ENCODE measurements at regions not wholly inside any gene's neighbourhood (a gene's known extent, or its start where the extent isn't known, plus 50 kb on each side); places are given as distances from the start of the nearest gene placed in this dataset.

DNA sequence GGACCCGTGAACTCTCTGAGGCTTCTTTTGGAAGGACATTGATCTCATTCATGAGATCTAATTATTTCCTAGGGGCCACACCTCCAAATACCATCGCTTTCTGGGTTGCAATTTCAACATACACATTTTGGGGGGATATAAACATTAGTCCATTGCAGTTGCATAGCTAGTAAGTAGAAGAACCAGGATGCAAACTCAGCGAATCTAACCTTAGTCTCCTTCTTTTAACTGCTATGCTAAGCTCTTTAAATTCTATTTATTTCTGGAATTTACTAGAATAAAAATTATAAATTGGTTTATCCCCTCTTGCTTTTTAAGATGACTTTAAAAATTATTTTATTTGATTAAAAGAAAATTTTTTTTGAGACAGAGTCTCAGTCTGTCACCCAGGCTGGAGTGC lies 232.5 kb upstream of the EEF2KMT start:
- DNase-seq (ENCODE audit: extremely low spot score in 2 of 2) = no peak
- H3K4me3 ChIP-seq = no peak overlapping the region
- H3K9me3 ChIP-seq = no peaks in the 10 kb centered on the region
- no peaks in the 10 kb centered on the region for H3K4me1 ChIP-seq
- H3K36me3 ChIP-seq = no peaks in the 10 kb centered on the region
- H3K27me3 ChIP-seq = no peaks in the 10 kb centered on the region
- no peak overlapping the region for H3K27ac ChIP-seq
- intact Hi-C loops (cut with DNase I) = no loop called here
- TF ChIP-seq POLR2AphosphoS5 (IDR thresholded peaks at IDR 0.05; ENCODE audit: insufficient read depth in 1 of 2, low read depth in 1 of 2) (no peak), POLR2A (IDR thresholded peaks at IDR 0.05) (no peak)
- TF ChIP-seq, protein P1, sequence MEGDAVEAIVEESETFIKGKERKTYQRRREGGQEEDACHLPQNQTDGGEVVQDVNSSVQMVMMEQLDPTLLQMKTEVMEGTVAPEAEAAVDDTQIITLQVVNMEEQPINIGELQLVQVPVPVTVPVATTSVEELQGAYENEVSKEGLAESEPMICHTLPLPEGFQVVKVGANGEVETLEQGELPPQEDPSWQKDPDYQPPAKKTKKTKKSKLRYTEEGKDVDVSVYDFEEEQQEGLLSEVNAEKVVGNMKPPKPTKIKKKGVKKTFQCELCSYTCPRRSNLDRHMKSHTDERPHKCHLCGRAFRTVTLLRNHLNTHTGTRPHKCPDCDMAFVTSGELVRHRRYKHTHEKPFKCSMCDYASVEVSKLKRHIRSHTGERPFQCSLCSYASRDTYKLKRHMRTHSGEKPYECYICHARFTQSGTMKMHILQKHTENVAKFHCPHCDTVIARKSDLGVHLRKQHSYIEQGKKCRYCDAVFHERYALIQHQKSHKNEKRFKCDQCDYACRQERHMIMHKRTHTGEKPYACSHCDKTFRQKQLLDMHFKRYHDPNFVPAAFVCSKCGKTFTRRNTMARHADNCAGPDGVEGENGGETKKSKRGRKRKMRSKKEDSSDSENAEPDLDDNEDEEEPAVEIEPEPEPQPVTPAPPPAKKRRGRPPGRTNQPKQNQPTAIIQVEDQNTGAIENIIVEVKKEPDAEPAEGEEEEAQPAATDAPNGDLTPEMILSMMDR (IDR thresholded peaks at IDR 0.05) = no peak

DNA sequence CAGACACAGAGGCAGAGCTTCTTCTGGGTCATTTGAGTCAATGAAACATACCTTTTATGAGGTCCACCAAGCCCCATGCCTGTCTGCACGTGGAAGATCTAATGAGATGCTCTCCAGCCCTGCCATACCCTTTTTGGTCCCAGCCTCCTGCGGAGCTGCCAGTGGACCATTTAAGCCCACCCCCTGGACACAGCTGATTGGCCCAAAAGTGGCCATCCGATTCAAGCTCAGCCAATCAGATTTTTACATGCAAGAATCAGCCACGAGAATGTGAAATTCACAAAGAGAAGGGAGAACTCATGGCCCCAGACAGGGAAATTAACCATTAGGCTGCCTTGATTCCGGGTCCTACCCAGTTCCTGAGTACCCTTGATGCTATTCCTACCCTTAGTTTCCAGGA lies 231.0 kb upstream of the EEF2KMT start:
- Histone ChIP-seq H3K4me3 (no peak overlapping the region), H3K27ac (no peak overlapping the region), H3K36me3 (no peaks in the 10 kb centered on the region), H3K4me1 (no peaks in the 10 kb centered on the region), H3K27me3 (no peaks in the 10 kb centered on the region), H3K9me3 (no peaks in the 10 kb centered on the region)
- DNase-seq (ENCODE audit: extremely low spot score in 2 of 2) = no peak
- intact Hi-C loops (cut with DNase I) = no loop called here
- TF ChIP-seq, protein P1 (IDR thresholded peaks at IDR 0.05) = no peak
- TF ChIP-seq POLR2AphosphoS5 (IDR thresholded peaks at IDR 0.05; ENCODE audit: insufficient read depth in 1 of 2, low read depth in 1 of 2) (no peak), POLR2A (IDR thresholded peaks at IDR 0.05) (no peak)

DNA sequence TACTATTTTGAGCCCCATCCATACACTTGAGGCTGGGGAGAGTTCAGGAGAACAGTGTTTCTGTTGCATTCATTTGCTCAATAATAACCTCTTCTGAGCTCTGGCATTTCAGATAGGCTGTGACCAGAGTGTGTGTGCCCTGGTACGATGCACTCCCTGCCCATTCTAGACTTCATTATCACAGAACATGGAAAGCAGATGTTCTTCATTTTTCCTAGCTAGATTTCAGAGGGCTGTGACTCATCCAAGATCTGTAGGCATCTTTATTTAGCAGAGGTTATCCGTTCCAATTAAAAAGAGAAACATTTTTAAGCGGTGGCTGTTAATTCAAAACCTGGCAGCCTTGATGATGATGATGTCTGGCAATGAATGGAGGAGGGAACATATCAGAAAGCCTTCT lies 228.8 kb upstream of the EEF2KMT start:
- intact Hi-C loops (cut with DNase I) = no loop called here
- TF ChIP-seq, protein P1 (IDR thresholded peaks at IDR 0.05) = no peak
- no peak for TF ChIP-seq POLR2AphosphoS5 (IDR thresholded peaks at IDR 0.05; ENCODE audit: insufficient read depth in 1 of 2, low read depth in 1 of 2)
- TF ChIP-seq POLR2A (IDR thresholded peaks at IDR 0.05) = no peak
- Histone ChIP-seq H3K36me3 (no peaks in the 10 kb centered on the region), H3K9me3 (no peaks in the 10 kb centered on the region), H3K4me1 (no peaks in the 10 kb centered on the region), H3K27ac (no peak overlapping the region), H3K27me3 (no peaks in the 10 kb centered on the region), H3K4me3 (no peak overlapping the region)
- DNase-seq (ENCODE audit: extremely low spot score in 2 of 2) = no peak

DNA sequence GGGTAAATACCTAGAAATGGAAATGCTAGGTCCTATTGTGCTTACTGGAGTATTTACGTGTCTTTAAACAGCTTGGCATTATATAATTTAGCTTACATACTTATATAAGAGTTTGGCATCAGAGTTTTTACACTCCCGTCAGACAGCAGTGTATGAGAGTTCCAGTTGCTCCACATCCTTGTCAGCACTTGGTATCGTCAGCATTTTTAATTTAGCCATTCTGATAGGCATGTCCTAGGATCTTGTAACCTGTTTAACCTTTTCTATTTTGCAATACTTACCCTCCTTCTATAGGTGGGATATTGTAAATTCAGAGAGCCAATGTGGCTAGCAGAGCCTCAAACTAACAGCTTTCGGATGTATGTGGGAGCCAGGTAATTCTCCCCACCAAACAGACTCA lies 228.3 kb upstream of the EEF2KMT start:
- H3K27me3 ChIP-seq = no peaks in the 10 kb centered on the region
- intact Hi-C loops (cut with DNase I) = no loop called here
- H3K27ac ChIP-seq = no peak overlapping the region
- H3K9me3 ChIP-seq = no peaks in the 10 kb centered on the region
- H3K36me3 ChIP-seq = no peaks in the 10 kb centered on the region
- H3K4me1 ChIP-seq = no peaks in the 10 kb centered on the region
- DNase-seq (ENCODE audit: extremely low spot score in 2 of 2) = no peak
- H3K4me3 ChIP-seq = no peak overlapping the region
- TF ChIP-seq POLR2A (IDR thresholded peaks at IDR 0.05) = no peak
- TF ChIP-seq, protein P1 (IDR thresholded peaks at IDR 0.05) = no peak
- no peak for TF ChIP-seq POLR2AphosphoS5 (IDR thresholded peaks at IDR 0.05; ENCODE audit: insufficient read depth in 1 of 2, low read depth in 1 of 2)

DNA sequence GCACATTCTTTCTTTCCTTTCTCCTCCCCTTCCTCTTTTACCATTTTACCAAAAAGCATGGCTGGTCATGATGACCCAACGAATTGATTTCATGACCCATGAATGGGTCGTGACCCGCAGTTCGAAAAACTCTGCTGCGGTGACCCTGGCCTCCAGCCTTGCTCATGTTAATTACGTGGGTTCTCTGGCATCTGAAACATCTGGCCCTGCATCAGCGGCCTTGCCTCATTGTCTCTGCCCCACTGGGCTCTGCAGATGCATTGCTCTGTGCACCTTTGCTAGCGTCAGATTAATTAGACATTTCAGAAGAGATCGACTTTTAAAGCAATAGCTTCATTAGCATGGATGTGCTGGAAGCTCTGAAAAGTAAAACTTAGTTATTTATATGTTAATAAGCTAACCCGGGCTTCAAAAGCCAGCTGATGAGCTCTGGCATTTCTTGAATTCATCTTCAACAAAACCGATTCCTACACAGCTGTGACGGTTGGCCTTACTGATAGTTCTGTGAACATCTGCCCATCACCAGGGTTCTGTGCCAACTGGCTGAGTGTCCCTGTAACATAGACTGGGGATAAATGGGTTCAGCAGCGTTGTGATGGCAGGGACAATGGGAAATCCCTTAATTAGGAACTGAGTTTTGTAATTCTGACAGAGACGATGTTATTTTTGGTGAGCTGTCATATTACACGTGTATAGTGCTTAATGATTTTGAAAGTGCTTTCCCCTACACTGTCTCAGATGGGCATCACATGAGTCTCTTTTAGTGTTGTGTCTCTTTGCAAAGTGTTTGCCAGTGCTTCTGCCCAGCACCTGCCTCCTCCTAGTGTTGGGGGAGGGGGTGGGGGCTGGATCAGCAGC lies 225.9 kb upstream of the EEF2KMT start:
- peak overlapping the region; percentile 57 for H3K27ac ChIP-seq
- H3K9me3 ChIP-seq = no peaks in the 10 kb centered on the region
- no peak overlapping the region for H3K4me3 ChIP-seq
- no peaks in the 10 kb centered on the region for H3K4me1 ChIP-seq
- intact Hi-C loops (cut with DNase I) = no loop called here
- H3K27me3 ChIP-seq = no peaks in the 10 kb centered on the region
- H3K36me3 ChIP-seq = no peaks in the 10 kb centered on the region
- TF ChIP-seq, protein P1 (IDR thresholded peaks at IDR 0.05) = no peak
- TF ChIP-seq POLR2AphosphoS5 (IDR thresholded peaks at IDR 0.05; ENCODE audit: insufficient read depth in 1 of 2, low read depth in 1 of 2) = no peak
- no peak for TF ChIP-seq POLR2A (IDR thresholded peaks at IDR 0.05)
- DNase-seq (ENCODE audit: extremely low spot score in 2 of 2) = peak in 1 of 2 donors; percentile 14

All from vagina (tissue), 2 donors.